Prostate gland (tissue), 2 donors: ENCODE measurements at regions not wholly inside any gene's neighbourhood (a gene's known extent, or its start where the extent isn't known, plus 50 kb on each side); places are given as distances from the start of the nearest gene placed in this dataset.

Source experiments
- DNase-seq: peaks from one replicate; pipeline ENCODE4 v3.0.0-alpha.2; 2019; ENCODE audit warnings: low spot score
- H3K27ac ChIP-seq, 2 donors: fragments of 200-600 bp; sonication (generic); 2 replicates each; pipeline ENCODE4 v1.5.1; 2017 to 2019
- H3K27me3 ChIP-seq: fragments of 200-600 bp; sonication (generic); replicated peaks from 2 replicates; pipeline ENCODE4 v1.5.1; 2019; ENCODE audit not compliant: insufficient read depth
- H3K36me3 ChIP-seq, 2 donors: fragments of 200-600 bp; sonication (generic); 1 replicate in 1 of 2; 2 replicates in 1 of 2; pipeline versions ENCODE4 v1.5.1 to v1.8.1; 2017 to 2019
- H3K4me1 ChIP-seq: fragments of 200-600 bp; sonication (generic); replicated peaks from 2 replicates; pipeline ENCODE4 v1.5.1; 2019
- H3K4me3 ChIP-seq, 2 donors: fragments of 200-600 bp; sonication (generic); 2 replicates each; pipeline ENCODE4 v1.5.1; 2017 to 2019
- H3K9me3 ChIP-seq: fragments of 200-600 bp; sonication (generic); 2 replicates; pipeline ENCODE4 v1.5.1; 2017
- POLR2A ChIP-seq: fragments of 450-650 bp; IDR thresholded peaks from one replicate; pipeline ENCODE4 v1.6.1; 2016; ENCODE audit warnings: antibody characterized with exemption, mild to moderate bottlenecking
- POLR2AphosphoS5 ChIP-seq: sonication (generic); formaldehyde crosslinking; IDR thresholded peaks from one replicate; pipeline ENCODE4 v1.6.1; 2017; ENCODE audit warnings: antibody characterized with exemption
- whole genome bisulfite sequencing: methylation state at CpG from one replicate; pipeline ENCODE4 v1.1.5; 2018; 5-methylcytosine and 5-hydroxymethylcytosine counted together
- intact Hi-C: fragments of 100-400 bp; cut with DNase I; formaldehyde crosslinking; loops from one replicate; pipeline ENCODE4 v1.14.2; 2022
- TF ChIP-seq, protein P1 (sequence below), 4 experiments: fragments of 200-600 bp in 2 of 4; fragments of 450-650 bp in 2 of 4; sonication (generic) in 2 of 4; IDR thresholded peaks; 1 replicate in 3 of 4; 2 replicates in 1 of 4; pipeline ENCODE4 v1.5.1; 2016 to 2019; ENCODE audit warnings: antibody characterized with exemption in 4 of 4, mild to moderate bottlenecking in 2 of 4, moderate library complexity in 2 of 4

DNA sequence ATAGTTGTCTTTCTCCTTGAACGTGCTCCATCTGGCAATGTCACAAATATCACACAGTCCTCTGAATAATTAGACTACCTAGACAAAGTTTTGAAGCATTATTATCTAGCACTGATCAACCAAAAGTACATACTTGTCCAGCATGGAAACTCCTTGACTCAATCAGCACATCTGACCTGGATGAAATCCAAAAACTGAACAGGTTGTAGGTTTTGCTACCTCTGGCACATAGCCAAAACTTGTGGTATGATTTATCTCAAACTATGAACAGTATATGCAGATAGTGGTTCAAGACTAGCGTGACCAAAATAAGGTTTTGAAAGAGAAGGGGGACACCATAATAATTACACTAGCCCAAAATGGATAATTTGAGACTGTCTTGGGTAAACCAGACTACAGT is 158.1 kb downstream of the ARRDC3 start:
- WGBS, result 75% methylated on average over 2 of the region's 2 CpGs
- intact Hi-C loops, result no loop called here
- Histone ChIP-seq H3K27me3 (no peaks in the 10 kb centered on the region), H3K4me3 (no peak overlapping the region), H3K27ac (no peak overlapping the region), H3K4me1 (no peaks in the 10 kb centered on the region), H3K36me3 (no peaks in the 10 kb centered on the region), H3K9me3 (no peaks in the 10 kb centered on the region)
- no peak for TF ChIP-seq POLR2A
- TF ChIP-seq, protein P1, sequence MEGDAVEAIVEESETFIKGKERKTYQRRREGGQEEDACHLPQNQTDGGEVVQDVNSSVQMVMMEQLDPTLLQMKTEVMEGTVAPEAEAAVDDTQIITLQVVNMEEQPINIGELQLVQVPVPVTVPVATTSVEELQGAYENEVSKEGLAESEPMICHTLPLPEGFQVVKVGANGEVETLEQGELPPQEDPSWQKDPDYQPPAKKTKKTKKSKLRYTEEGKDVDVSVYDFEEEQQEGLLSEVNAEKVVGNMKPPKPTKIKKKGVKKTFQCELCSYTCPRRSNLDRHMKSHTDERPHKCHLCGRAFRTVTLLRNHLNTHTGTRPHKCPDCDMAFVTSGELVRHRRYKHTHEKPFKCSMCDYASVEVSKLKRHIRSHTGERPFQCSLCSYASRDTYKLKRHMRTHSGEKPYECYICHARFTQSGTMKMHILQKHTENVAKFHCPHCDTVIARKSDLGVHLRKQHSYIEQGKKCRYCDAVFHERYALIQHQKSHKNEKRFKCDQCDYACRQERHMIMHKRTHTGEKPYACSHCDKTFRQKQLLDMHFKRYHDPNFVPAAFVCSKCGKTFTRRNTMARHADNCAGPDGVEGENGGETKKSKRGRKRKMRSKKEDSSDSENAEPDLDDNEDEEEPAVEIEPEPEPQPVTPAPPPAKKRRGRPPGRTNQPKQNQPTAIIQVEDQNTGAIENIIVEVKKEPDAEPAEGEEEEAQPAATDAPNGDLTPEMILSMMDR (IDR thresholded peaks at IDR 0.05), result no peak
- TF ChIP-seq POLR2AphosphoS5, result no peak
- DNase-seq, result no peak

DNA sequence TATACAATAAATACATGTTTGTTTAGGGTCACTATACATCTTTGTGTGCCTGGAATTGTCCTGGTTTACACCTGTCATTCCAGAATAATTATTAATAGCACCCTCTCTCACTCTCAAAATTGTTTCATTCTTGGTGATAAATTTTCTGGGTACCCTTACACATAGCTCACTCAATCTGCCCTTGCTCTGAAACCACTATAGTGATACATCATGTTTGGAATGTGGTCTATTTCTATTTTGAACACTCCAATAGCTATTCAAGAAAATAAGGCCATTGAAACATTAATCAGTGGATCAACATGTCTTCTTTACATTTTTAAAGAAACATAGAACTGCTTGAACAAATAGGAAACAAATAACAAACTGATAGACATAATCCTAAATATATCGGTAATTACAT is 158.7 kb downstream of the ARRDC3 start:
- Histone ChIP-seq H3K27ac (no peak overlapping the region), H3K9me3 (no peaks in the 10 kb centered on the region), H3K4me1 (no peaks in the 10 kb centered on the region), H3K36me3 (no peaks in the 10 kb centered on the region), H3K27me3 (no peaks in the 10 kb centered on the region), H3K4me3 (no peak overlapping the region)
- 98% methylated on average over 1 of the region's 1 CpG for WGBS
- intact Hi-C loops, result no loop called here
- TF ChIP-seq POLR2AphosphoS5, result no peak
- no peak for TF ChIP-seq POLR2A
- TF ChIP-seq, protein P1 (IDR thresholded peaks at IDR 0.05), result no peak
- DNase-seq, result no peak

DNA sequence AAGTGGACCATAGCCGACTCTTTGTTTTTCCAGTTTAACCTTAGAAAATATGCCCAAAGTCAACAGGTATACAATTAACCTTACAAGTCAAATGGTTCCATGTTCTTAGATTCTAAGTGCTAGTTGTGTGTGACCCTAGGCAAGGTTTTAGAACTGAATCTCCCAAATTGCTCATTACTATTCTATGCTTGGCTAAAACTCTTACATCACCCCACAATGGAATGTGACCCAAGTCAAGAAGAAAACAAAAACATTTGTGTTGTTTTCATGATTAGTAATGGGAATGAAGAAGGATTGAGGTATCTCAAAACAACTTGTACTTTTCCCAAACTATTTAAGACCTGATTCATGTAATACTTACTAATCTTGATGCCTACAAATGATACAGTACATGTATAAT is 159.2 kb downstream of the ARRDC3 start:
- no peaks in the 10 kb centered on the region for H3K36me3 ChIP-seq
- TF ChIP-seq POLR2A, result no peak
- TF ChIP-seq, protein P1 (IDR thresholded peaks at IDR 0.05), result no peak
- TF ChIP-seq POLR2AphosphoS5, result no peak
- no peak overlapping the region for H3K27ac ChIP-seq
- H3K9me3 ChIP-seq, result no peaks in the 10 kb centered on the region
- H3K27me3 ChIP-seq, result no peaks in the 10 kb centered on the region
- WGBS, result 84% methylated on average over 1 of the region's 1 CpG
- intact Hi-C loops, result no loop called here
- H3K4me3 ChIP-seq, result no peak overlapping the region
- no peak for DNase-seq
- H3K4me1 ChIP-seq, result no peaks in the 10 kb centered on the region

DNA sequence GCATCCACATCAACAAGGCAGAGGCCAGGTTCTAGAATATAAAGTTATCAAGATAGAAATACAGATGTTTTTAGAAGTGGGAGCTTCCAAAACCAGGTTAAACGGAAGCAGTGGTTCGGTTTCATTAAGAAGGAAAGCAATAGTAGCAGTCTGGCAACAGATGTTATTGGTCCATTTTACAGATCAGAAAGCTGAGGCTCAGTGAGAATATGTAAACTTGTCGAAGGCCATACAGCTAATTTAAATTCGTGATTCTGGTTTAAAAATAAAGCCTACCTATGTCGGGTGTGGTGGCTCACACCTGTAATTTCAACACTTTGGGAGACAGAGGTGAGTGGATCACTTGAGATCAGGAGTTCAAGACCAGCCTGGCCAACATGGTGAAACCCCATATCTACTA is 160.6 kb downstream of the ARRDC3 start:
- Histone ChIP-seq H3K36me3 (no peaks in the 10 kb centered on the region), H3K4me1 (no peaks in the 10 kb centered on the region), H3K27me3 (no peaks in the 10 kb centered on the region), H3K27ac (no peak overlapping the region), H3K4me3 (no peak overlapping the region), H3K9me3 (no peaks in the 10 kb centered on the region)
- intact Hi-C loops, result no loop called here
- TF ChIP-seq, protein P1 (IDR thresholded peaks at IDR 0.05), result no peak
- no peak for TF ChIP-seq POLR2AphosphoS5
- TF ChIP-seq POLR2A, result no peak
- 96% methylated on average over 5 of the region's 5 CpGs for WGBS
- DNase-seq, result no peak

DNA sequence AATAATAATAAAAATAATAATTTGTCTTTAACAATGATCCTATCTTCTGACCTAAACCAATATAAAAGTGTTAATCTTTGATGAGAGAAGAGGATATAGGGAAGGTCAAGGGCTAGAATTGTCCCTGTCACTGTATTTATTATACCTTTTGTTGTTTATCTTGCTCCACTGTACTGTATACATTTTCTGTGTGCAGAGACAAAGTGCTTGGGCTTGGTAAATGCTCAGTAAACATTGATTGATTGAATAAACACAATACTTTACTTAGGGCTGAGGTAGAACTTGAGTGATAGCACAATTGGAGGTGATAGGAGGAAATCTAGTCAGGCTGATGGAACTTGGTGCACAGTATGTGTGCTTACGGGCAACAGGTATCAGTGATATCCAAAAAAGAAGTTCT is 161.2 kb downstream of the ARRDC3 start:
- TF ChIP-seq, protein P1 (IDR thresholded peaks at IDR 0.05), result no peak
- TF ChIP-seq POLR2A (no peak), POLR2AphosphoS5 (no peak)
- intact Hi-C loops, result no loop called here
- H3K27me3 ChIP-seq, result no peaks in the 10 kb centered on the region
- WGBS, result 100% methylated on average over 1 of the region's 1 CpG
- no peak for DNase-seq
- H3K9me3 ChIP-seq, result no peaks in the 10 kb centered on the region
- H3K4me1 ChIP-seq, result no peaks in the 10 kb centered on the region
- H3K36me3 ChIP-seq, result no peaks in the 10 kb centered on the region
- H3K27ac ChIP-seq, result no peak overlapping the region
- no peak overlapping the region for H3K4me3 ChIP-seq
